Activated naive CD4-positive, alpha-beta T cell treated with anti-CD3 and anti-CD28 coated beads, Interleukin-2, amount 50 U/mL, for 24 hours (primary cell): ENCODE measurements at regions not wholly inside any gene's neighbourhood (a gene's known extent, or its start where the extent isn't known, plus 50 kb on each side); places are given as distances from the start of the nearest gene placed in this dataset.

Experiments used
- H3K27ac Mint-ChIP-seq: one replicate; pipeline ENCODE4 v1.8.0; 2021; ENCODE audit warnings: mild to moderate bottlenecking, mixed read lengths
- H3K27me3 Mint-ChIP-seq: one replicate; pipeline ENCODE4 v1.8.0; 2021; ENCODE audit warnings: mixed read lengths
- H3K36me3 Mint-ChIP-seq: one replicate; pipeline ENCODE4 v1.8.0; 2021; ENCODE audit warnings: mixed read lengths
- H3K4me1 Mint-ChIP-seq: one replicate; pipeline ENCODE4 v1.8.0; 2021; ENCODE audit warnings: mixed read lengths
- H3K4me3 Mint-ChIP-seq: one replicate; pipeline ENCODE4 v1.8.0; 2021; ENCODE audit warnings: mild to moderate bottlenecking, mixed read lengths
- H3K9me3 Mint-ChIP-seq: one replicate; pipeline ENCODE4 v1.8.0; 2021; ENCODE audit warnings: mixed read lengths

GRCh38 chr6:87904011-87904410 lies 143.6 kb upstream of the SPACA1 start:
- H3K4me1 Mint-ChIP-seq = peaks cover 22% of the 10 kb centered on the region
- no peaks in the 10 kb centered on the region for H3K9me3 Mint-ChIP-seq
- peaks cover 1% of the 10 kb centered on the region for H3K27me3 Mint-ChIP-seq
- no peak overlapping the region for H3K4me3 Mint-ChIP-seq
- H3K27ac Mint-ChIP-seq = no peak overlapping the region
- no peaks in the 10 kb centered on the region for H3K36me3 Mint-ChIP-seq

- H3K4me1 Mint-ChIP-seq = peaks cover 16% of the 10 kb centered on the region
- H3K36me3 Mint-ChIP-seq = no peaks in the 10 kb centered on the region
These were observed 144.3 kb upstream of the SPACA1 start for GRCh38 chr6:87903323-87903722.

GRCh38 chr6:87902383-87902782 lies 145.3 kb upstream of the SPACA1 start:
- Mint-ChIP-seq H3K36me3 (no peaks in the 10 kb centered on the region), H3K27me3 (no peaks in the 10 kb centered on the region), H3K9me3 (no peaks in the 10 kb centered on the region), H3K4me3 (no peak overlapping the region), H3K27ac (no peak overlapping the region), H3K4me1 (peaks cover 7% of the 10 kb centered on the region)

More at GRCh38 chr6:87903323-87903722, 144.3 kb upstream of the SPACA1 start:
- no peaks in the 10 kb centered on the region for H3K27me3 Mint-ChIP-seq
- H3K9me3 Mint-ChIP-seq = no peaks in the 10 kb centered on the region
- H3K27ac Mint-ChIP-seq = no peak overlapping the region
- no peak overlapping the region for H3K4me3 Mint-ChIP-seq

DNA sequence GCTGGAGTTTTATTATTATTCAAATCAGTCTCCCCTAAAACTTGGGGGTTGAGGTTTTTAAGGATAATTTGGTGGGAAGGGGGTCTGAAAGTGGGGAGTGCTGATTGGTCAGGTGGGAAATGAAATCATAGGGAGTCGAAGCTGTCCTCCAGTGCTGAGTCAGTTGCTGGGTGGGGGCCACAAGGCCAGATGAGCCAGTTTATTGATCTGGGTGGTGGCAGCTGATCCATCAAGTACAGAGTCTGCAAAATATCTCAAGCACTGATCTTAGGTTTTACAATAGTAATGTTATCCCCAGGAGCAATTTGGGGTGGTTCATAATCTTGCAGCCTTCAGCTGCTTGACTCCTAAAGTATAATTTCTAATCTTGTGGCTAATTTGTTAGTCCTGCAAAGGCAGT lies 146.0 kb upstream of the SPACA1 start:
- H3K27me3 Mint-ChIP-seq = no peaks in the 10 kb centered on the region
- no peaks in the 10 kb centered on the region for H3K4me1 Mint-ChIP-seq
- H3K27ac Mint-ChIP-seq = no peak overlapping the region
- no peak overlapping the region for H3K4me3 Mint-ChIP-seq
- H3K9me3 Mint-ChIP-seq = no peaks in the 10 kb centered on the region
- H3K36me3 Mint-ChIP-seq = no peaks in the 10 kb centered on the region

GRCh38 chr6:87900160-87900698 lies 147.4 kb upstream of the SPACA1 start:
- H3K4me3 Mint-ChIP-seq = no peak overlapping the region
- H3K4me1 Mint-ChIP-seq = no peaks in the 10 kb centered on the region
- H3K27me3 Mint-ChIP-seq = no peaks in the 10 kb centered on the region
- no peak overlapping the region for H3K27ac Mint-ChIP-seq
- no peaks in the 10 kb centered on the region for H3K9me3 Mint-ChIP-seq
- H3K36me3 Mint-ChIP-seq = no peaks in the 10 kb centered on the region

GRCh38 chr6:87899499-87900147 lies 148.0 kb upstream of the SPACA1 start:
- no peaks in the 10 kb centered on the region for H3K9me3 Mint-ChIP-seq
- H3K27me3 Mint-ChIP-seq = no peaks in the 10 kb centered on the region
- no peaks in the 10 kb centered on the region for H3K36me3 Mint-ChIP-seq
- no peaks in the 10 kb centered on the region for H3K4me1 Mint-ChIP-seq
- H3K4me3 Mint-ChIP-seq = no peak overlapping the region
- no peak overlapping the region for H3K27ac Mint-ChIP-seq

DNA sequence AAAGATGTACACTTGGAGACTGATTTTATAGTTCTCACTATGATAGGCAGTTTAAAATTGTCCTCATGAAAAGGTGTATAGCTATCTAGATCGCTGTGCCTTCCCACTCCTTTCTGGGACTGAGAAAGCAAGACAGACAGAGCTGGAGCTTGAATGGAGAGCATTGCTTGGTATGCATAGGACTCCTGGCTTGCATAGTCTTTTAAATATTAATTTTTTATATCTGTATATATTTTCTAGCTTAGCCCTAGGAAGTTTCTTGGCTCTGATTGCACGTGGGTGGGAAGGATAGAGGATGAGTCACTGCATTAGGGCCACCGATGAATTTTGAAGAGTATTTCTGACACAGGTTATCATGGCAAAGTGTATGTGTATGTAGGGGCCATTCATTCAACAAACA lies 150.0 kb upstream of the SPACA1 start:
- H3K27me3 Mint-ChIP-seq = peaks cover 1% of the 10 kb centered on the region
- no peaks in the 10 kb centered on the region for H3K4me1 Mint-ChIP-seq
- no peaks in the 10 kb centered on the region for H3K36me3 Mint-ChIP-seq
- H3K27ac Mint-ChIP-seq = no peak overlapping the region
- no peaks in the 10 kb centered on the region for H3K9me3 Mint-ChIP-seq
- H3K4me3 Mint-ChIP-seq = no peak overlapping the region

DNA sequence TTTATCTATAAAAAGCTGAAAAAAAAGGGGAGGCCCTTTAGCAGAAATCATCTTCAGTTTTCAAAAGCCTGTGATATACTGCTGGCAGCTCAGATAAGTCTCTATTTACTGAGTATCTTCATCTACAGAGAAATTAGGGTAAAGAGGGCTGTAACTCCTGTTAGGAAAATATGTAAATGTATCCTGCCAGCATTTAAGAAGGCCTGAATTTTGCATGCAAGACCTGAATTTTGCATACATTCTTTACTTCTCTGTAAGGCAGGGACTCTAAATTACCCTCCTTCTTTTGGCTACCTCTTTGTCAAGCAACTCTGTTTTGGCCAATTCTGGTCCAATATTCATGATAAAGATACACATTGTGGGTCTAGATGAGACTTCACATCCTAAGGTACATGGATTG lies 150.6 kb upstream of the SPACA1 start:
- Mint-ChIP-seq H3K27ac (no peak overlapping the region), H3K9me3 (no peaks in the 10 kb centered on the region), H3K4me3 (no peak overlapping the region), H3K4me1 (no peaks in the 10 kb centered on the region), H3K27me3 (peaks cover 4% of the 10 kb centered on the region), H3K36me3 (no peaks in the 10 kb centered on the region)

DNA sequence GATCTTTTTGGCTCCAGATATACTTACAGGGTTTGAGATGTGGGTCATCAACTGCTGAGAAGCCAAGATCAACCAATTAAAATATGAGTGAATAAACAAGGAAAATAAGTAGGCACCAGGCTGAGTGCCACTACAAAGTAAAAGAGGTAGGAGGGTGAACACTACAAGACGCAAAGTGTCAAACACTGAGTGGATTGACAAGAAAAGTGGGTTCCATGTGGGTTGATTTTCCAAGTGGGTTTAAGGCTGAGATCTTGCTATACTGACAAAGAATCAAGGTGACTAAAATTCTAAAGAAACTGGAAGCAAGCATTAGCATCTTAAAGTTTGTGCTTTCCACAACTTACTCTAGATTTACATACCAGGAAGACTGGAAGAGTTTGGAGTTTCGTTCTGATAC lies 160.4 kb upstream of the SPACA1 start:
- Mint-ChIP-seq H3K4me3 (no peak overlapping the region), H3K9me3 (no peaks in the 10 kb centered on the region), H3K27ac (no peak overlapping the region), H3K4me1 (no peaks in the 10 kb centered on the region), H3K27me3 (peaks cover 6% of the 10 kb centered on the region), H3K36me3 (no peaks in the 10 kb centered on the region)

- no peak overlapping the region for H3K4me3 Mint-ChIP-seq
- H3K36me3 Mint-ChIP-seq = no peaks in the 10 kb centered on the region
- H3K27ac Mint-ChIP-seq = no peak overlapping the region
- H3K9me3 Mint-ChIP-seq = no peaks in the 10 kb centered on the region
- no peaks in the 10 kb centered on the region for H3K4me1 Mint-ChIP-seq
- H3K27me3 Mint-ChIP-seq = peaks cover 11% of the 10 kb centered on the region
These were observed 163.4 kb upstream of the SPACA1 start for GRCh38 chr6:87884203-87884602.

DNA sequence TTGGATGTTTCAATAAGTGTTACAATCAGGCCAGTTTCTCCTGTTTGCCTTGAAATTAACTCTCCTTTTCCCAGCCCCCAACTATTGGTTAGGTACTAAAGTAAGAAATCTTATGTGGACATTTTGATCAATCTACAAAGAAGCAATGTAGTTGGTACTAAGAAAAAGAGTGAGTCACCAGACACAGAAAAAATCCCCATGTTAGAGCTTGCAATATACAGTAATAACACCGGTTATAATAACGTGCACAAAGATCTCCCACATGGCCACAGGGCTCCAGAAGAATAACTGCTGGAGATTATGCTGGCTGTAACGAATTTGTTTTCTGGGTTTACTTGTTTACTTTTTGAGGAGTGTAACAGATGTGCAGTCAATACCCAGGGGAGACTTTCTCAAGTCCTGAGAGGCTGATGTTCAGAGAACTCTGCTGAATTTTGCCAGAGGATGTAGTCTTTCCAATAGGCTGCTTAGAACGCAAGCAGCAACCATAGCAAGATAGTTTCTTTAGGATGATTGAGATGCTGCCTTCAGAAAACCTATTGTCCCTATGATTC lies 166.2 kb upstream of the SPACA1 start:
- Mint-ChIP-seq H3K4me1 (no peaks in the 10 kb centered on the region), H3K36me3 (no peaks in the 10 kb centered on the region), H3K4me3 (no peak overlapping the region), H3K9me3 (no peaks in the 10 kb centered on the region), H3K27me3 (peaks cover 14% of the 10 kb centered on the region), H3K27ac (no peak overlapping the region)

- H3K27ac Mint-ChIP-seq = no peak overlapping the region
- no peaks in the 10 kb centered on the region for H3K36me3 Mint-ChIP-seq
- peaks cover 19% of the 10 kb centered on the region for H3K27me3 Mint-ChIP-seq
- no peak overlapping the region for H3K4me3 Mint-ChIP-seq
- H3K4me1 Mint-ChIP-seq = no peaks in the 10 kb centered on the region
- H3K9me3 Mint-ChIP-seq = no peaks in the 10 kb centered on the region
These were observed 168.3 kb upstream of the SPACA1 start for GRCh38 chr6:87879132-87879861.

DNA sequence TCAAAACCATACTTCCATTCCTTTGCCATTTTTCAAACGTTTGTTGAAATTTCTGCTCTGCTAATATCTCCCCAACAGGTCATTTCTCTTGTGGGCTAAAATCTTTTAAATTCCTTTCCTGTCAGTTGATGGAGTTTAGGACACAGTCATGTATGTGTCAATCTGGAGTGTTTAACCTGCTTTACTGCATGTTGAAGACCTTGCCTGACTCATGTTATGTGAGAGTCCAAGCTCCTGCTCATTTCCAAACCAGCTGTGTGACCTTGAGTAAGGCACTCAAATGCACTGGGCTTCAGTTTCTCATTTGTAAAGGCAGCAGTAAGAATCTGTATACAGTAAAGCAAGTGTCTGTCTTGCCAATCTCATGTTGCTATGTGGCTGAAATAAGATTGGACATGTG lies 171.9 kb upstream of the SPACA1 start:
- Mint-ChIP-seq H3K27ac (no peak overlapping the region), H3K27me3 (peaks cover 19% of the 10 kb centered on the region), H3K4me1 (no peaks in the 10 kb centered on the region), H3K36me3 (no peaks in the 10 kb centered on the region), H3K9me3 (no peaks in the 10 kb centered on the region), H3K4me3 (no peak overlapping the region)

- H3K27me3 Mint-ChIP-seq = peaks cover 18% of the 10 kb centered on the region
- no peaks in the 10 kb centered on the region for H3K36me3 Mint-ChIP-seq
- no peaks in the 10 kb centered on the region for H3K4me1 Mint-ChIP-seq
- H3K27ac Mint-ChIP-seq = no peak overlapping the region
- H3K9me3 Mint-ChIP-seq = no peaks in the 10 kb centered on the region
- H3K4me3 Mint-ChIP-seq = no peak overlapping the region
These were observed 171.5 kb upstream of the AKIRIN2 start for GRCh38 chr6:87873556-87873955.

GRCh38 chr6:87870556-87870955 lies 168.5 kb upstream of the AKIRIN2 start:
- no peak overlapping the region for H3K27ac Mint-ChIP-seq
- no peak overlapping the region for H3K4me3 Mint-ChIP-seq
- no peaks in the 10 kb centered on the region for H3K4me1 Mint-ChIP-seq
- no peaks in the 10 kb centered on the region for H3K36me3 Mint-ChIP-seq
- no peaks in the 10 kb centered on the region for H3K9me3 Mint-ChIP-seq
- peaks cover 11% of the 10 kb centered on the region for H3K27me3 Mint-ChIP-seq
